Renal cortical epithelial cell (primary cell): ENCODE measurements at regions not wholly inside any gene's neighbourhood (a gene's known extent, or its start where the extent isn't known, plus 50 kb on each side); places are given as distances from the start of the nearest gene placed in this dataset.

Experiments used
- DNase-seq: peaks from one replicate; pipeline ENCODE4 v3.0.0-alpha.2; 2011; ENCODE audit warnings: low read depth

DNA sequence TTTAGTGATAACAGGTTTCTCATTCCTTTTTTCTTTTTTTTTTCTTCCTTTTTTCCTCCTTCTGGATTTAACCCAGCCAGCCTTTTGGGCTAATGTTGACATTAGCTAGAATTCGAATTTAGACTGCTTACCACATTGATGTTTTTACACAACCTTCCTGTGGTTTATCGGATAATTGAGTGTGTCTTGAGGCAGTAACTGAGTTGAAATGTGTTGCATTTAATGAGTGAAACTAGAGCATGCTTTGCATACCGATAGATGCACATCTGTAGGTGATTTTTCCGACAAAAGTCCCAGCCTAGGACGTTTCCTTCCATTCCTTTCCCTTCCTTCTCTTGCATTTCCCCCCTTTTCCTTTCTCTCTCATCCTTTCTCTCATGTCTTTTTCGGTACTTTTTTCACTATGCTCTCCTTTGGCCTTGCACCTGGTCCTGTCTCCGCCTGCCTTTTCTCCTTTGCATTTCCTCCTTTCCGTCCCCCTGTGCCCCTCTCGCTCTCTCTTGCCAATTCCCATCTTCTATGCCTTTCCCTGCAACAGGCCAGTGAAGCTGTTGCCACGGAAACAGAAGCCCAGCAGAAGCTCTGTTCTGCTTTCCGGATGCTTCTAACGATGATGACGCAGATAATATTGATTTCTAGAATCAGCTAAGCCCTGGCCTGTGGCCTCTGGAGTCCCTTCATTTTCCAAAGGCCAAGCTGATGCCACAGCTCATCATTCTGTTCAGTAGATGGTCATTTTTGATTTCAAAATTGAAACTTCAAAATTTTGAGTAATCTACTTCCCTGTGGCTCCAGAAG lies 76.1 kb downstream of the SLC25A47 start:
- peak; percentile 75 for DNase-seq

DNA sequence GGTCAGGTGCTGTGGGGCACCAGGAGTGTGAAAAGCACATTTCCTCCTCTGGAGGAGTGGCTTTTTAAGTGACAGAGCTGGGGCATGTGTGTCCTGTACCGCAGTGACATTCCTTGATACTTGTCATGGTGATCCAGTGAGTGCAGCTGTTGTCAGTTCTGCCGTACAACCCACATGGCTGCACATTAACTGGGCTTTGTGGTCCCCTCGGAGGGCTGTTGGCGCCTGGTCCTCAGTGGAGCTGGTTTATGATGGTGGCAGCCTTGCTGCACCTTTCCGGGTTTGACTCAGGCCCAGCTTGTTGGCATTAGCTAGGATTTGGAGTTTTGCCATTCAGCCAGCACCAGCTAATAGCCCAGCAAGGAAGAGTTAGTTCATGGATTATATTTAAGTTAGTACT lies 77.0 kb downstream of the SLC25A47 start:
- DNase-seq = no peak

DNA sequence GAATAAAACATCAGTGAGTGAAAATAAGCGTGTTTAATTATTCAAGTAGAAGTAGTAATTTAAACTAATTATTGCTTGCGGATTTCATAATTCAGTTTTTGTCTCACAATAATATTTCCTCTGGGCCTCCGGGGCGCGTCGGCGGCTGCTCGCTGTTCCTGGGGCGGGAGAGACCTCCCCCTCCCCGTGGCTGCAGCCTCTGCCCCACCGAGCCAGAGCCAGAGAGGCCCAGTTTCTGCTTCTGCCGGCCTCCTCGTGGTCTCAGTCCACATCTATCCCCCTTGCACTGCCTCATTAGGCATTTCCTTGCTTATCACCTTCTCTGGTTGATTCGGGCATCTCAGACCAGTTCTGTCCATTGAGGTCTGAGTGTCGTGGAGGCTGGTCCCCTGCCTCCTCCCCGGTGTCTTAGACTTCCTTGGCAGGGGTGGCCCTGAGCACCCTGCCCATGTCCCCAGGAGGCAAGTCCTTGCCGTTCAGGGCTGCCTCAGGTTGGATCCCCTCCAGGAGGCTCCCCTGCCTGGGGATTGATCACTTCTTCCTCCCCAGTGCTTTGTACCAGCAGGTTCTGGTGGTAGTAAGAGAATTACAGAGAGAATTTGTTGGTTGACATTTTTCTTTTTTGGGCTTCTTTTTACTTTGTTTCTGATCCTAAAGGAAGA lies 78.0 kb downstream of the SLC25A47 start:
- DNase-seq = no peak

DNA sequence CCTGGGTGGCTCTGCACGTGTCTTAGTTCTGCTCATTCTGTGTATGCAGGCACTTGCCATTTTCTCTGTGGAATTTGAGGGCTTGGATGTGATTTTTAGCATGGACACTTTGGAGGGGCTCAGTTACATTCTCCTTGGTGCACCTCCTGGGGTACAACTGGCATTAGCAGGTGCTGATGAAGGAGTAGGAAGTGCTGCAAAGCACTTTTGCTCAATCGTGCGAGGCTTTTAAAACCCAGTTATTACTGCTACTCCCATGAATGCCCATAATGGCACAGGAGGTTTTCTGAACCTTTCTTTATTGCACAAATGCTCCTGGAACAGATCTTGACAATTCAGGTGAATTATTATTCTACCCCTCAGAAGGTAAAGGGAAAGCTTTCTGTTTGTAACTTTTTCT lies 78.7 kb downstream of the SLC25A47 start:
- no peak for DNase-seq

DNA sequence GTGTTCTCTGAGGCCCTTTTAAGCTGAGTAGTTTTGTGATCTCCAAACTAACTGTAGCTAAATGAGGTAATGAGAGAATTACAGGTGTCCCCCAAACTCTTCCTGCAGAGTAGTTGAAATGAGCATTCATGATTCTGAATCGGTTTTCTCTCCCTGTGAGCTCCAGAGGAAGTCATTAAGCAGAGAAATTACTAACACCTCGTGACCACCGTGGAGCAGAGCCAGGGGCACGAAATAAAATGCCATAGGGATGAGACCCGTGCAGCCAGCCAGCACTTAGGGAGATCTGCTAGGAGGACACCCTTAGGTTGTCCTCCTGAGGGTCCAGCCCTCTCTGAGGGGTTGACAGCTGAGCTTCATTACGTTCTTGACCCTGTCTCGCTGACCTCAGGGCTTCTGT lies 79.5 kb downstream of the SLC25A47 start:
- DNase-seq = peak; percentile 50

DNA sequence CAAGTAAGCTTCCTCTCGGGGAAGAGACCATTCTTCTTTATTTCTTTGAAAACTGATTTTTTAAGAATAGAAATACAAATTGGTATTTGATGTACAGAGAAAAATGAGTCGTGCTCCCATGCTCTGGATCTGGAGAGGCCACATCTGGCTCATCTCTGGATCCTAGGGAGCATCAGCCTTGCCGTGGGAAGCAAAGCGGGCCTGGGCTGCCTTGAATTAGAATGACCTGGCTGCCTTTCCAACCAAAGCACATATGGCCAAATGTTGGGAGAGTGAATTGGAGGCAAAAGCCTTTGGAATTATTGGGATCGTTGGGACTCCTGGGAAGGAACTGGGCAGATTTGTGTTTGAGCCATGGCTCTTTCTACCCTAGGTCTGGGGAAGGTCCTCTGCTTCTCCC lies 80.0 kb downstream of the SLC25A47 start:
- DNase-seq = no peak

DNA sequence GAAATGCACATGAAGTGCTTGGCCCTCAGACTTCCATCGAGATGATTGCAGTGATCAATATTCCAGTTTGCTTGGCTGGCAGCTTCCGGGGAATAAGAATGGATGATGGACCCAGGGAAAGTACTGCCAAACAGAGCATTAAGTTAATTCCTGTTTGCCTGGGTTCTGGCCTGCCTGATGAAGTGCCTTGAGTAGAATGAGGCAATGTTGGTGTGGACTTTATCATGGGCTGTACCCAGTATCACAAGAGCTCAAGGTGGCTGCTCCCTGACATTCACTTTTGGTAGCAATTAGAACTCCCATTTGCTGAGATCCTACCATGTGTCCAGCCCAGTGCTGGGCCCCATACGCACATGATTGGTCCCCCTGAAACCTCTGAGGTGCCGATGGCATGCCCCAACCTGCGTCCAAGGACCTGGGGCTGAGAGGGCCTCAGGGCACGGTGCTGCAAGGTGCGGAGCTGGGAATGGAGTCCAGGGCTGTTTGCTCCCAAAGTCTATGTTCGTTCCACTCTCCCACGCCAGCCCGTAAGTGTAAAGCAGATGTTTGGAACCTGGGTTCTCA lies 80.7 kb downstream of the SLC25A47 start:
- no peak for DNase-seq

DNA sequence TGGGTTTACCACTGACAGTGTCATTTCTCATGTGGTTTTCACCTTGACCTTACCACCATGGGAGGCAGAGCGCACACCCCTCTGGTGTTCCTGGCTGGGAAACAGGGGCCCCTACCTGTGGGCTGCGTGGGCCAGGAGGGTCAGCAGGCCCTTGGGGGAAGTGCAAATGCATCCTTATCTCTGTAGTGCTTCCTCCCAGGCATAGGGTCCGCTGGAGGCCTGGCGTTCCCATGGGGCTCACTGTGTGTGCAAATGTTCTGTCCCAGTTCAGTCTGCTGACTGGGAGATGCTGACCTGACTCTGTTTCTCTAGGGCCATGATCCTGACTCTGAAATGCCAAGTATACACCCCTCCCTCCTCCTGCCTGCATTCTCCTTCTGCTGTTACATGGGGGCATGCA lies 81.3 kb downstream of the SLC25A47 start:
- DNase-seq = no peak

DNA sequence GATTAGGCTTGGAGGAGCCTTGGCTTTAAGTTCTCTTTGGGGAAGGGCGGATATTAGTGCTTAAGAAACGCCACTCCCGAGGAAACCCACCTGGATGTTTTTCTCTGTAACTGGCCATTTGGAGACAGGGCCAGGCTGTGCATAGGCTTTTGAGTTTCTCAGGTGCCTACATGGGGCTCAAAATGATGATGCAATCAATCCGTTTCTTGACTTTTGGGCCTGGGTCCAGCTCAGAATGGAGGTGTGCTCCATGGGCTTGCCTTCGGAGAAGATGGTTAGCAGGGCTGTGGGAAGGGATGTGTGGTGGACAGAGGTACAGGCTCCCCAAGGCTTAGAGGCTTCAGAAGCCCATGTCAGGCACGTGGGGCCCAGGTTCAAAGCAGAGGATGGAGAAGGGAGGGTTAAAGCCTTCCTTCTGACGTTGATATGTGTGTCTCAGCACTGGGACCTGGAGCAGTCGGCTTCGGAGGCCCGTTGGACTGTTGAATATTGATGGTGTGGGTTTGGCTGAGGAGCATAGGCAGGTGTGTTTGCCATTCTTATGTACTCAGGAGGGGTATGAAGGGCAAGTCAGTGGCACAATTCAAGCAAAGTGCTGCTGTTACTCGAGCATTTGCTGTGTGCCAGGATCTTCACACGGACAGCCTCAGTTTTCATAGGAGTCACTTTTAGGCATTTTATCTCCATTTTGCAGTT lies 82.8 kb downstream of the SLC25A47 start:
- no peak for DNase-seq

DNA sequence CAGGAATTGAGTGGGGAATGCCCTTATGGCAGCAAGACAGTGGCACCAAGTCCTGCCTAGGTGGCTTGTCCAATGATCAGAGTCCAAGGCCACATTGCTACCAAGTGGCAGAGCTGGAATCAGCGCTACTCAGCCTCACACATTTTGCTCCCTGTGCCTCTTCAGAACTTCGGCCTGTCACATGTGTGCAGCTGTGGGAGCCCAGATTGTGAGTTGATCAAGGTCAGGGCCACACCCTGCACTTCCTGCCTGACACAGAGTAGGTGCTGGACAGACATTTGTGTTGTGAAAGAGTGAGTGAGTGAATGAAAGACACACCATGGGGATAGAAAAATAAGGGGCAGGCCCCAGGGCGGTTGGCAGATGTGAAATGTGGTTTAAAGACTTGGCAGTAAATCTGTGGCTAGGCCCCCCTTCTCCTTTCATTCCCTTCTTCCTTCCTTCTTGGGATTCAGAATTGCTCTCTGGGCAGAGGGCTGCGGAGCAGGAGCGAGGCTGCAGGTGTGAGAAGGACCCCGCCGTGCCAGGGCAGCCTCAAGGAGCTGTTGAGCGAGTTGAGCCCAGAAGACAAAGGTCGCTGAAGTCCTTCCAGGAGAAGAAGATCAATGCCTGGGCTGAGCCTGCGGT lies 83.5 kb downstream of the SLC25A47 start:
- no peak for DNase-seq

DNA sequence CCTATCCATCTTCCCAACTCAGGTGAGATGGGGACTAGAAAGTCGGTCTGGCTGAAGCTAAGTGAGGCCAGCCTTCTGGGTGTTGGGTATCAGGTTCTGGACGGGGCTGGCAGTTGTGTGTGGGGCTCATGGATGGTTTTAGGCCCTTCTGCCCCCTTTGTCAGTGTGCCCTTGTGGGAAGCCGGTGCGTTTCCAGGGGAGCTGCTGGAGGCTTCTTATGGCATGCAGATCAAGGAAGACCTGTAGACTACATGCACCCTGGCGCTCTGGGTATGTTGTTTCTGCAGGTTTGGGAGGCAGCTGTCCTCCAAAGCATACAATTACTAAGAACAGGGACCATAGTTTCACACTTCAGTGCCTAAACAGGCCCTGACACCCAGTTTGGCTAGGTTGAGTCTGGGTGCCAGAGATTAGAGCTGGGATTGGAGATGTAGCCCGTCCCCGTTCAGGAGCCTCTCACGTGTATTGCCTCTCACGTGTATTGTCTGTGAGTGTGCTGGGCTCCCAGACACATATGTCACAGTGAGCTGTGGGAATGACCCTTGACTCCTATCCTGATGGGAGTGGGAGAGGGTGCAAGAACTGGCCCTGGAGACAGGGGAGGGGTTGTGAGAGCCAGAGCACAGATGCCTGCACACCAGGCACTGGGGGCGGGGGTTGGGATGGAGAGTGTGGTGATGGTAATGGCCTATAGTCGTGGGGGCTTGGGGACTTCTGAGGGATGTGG lies 84.4 kb downstream of the SLC25A47 start:
- DNase-seq = no peak

DNA sequence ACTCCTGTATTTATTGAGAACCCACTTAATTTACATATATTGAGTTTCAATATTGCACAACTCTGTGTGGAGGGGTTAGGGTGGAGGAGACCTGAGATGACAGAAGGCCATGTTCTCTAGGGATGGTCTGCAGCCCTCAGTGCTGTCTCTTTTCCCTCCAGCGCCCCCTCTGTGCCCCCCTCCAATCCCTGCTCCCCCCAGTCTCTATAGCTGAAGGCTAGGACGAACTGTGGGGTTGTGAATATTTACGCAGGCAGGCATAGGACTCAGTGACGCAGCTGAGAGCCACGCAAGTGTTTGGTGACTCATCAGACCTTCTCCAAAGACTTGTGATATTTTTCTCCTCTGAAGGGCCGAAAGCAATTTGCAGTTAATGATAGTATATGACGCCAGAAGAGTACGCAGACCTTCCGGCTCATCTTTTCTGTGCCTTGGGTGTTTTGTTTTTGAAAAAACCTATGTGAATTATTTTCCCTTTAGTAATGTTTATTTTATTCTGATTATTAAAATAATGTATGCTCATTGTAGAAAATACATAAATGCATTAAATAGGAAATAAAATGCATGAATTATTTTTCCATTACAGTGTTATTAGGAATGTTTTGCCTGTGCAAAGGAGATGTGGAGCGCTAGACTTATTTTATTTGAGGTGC lies 85.3 kb downstream of the SLC25A47 start:
- no peak for DNase-seq

DNA sequence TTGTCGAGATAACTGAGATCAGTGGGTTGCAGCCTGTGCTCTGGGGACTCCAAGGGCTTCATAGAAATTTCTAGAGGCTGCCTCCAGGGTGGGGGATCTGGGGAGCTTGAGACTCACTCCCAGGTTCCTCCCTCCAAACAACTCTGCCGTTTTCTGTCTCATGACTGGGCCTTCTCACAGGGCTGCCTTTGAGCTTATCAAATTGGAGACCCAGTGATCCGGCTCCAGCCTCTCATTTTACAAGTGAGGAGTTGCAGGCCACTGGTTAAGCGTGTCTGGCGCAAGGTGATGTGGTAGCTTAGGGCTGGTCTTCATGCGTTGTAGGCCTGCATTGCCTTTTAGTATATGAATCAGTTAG lies 85.8 kb downstream of the SLC25A47 start:
- no peak for DNase-seq

DNA sequence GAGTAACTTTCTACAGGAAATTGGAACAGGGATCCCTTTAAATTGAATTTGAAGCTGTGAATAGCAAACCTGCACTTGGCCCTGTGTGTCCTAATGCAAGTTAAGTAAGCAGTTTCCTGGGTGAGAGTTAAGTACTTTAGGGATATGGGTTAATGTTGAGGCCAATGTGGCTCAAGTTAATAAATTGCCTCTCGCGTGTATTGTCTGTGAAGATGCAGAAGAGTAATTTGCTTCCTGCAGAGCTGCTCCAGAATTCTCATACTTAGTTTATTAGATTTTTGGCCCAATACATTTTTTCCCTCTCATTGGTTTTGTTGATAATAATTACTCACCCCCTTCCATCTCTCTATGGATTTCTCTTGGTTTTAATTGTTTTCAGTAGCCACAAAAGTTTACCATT lies 86.5 kb downstream of the SLC25A47 start:
- no peak for DNase-seq

DNA sequence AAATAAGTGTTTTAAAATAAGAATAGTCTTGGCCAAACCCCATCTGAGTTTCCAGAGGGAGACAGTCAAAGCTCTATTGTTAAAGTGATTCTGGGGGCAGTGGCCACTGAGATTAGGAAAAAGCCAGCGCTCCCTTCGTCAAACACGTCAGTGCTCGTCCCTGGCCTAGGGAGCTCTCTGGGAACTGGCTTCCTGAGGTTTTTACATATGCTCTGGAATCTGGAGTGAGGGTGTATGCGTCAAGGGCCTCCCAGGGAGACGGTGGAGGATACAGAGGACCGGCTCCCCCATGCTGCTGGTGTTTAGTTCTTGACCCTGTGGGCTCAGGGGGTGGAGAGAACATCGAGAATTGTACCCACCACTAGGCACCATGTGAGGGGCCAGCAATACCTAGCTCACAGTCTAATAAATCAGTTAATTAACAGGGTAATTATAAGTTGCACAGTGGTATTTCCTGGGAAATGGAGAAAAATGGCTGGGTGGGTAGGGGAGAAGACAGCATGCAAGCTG lies 87.0 kb downstream of the SLC25A47 start:
- no peak for DNase-seq

DNA sequence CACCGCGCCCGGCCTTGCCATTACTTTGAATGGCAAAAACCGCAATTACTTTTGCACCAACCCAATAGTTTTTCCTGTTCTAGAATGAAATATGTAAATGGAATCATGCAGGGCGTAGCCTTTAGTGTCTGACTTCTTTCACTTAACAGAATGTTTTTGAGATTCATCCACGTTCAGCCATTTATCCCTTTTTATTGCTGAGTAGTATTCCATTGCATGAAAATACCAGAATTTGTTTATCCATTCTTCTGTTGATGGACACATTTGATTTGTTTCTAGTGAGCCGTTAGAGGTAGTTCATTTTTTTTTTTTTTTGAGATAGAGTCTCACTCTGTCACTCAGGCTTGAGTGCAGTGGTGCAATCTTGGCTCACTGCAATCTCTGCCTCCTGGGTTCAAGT lies 90.6 kb downstream of the SLC25A47 start:
- DNase-seq = no peak

DNA sequence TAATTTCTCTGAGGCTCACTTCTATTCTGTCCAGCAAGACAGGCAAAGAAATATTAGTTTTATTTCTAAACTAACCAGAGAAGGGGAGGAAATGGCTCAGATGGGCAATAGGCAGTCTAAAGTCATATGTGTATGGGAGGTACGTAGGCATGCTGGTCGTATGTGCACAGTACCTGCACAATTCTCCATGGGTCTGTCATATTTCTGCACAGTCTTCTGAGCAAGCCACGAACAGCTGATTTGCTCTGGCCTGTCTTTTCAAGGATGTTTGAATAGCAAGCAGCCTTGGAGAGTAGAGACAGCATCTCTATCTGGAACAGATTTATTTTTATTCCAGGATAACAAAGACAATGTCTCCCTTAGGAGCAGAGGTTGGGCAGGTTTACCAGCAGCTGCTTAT lies 92.1 kb downstream of the SLC25A47 start:
- no peak for DNase-seq

DNA sequence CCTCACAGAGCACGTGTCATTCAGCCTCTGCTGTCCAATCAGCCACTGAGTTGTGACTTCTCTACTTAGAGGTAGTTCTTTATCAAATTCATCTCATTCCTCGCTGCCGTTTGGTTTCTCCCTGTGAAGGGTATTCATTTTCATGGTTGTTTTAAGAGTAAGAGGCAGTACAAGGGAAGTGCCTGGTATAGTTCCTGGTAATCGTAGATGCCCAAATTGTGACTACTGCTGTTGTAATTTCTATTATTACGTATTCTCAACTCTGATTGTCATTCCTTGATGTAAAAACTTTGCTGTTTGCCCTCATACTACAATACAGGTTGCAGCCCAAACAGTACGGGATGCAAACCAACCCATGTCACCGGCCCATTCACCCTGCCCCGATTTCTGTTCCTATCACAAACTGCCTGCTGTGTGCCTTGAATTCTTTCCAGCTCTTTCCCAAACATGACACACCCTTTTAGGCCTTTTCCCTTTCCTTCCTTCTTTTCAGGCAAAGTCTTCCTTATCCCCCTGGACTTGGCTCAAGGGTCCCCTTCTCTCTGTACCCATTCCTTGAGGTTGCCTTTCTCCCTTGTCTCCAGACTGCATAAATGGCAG lies 93.0 kb downstream of the SLC25A47 start:
- DNase-seq = no peak

DNA sequence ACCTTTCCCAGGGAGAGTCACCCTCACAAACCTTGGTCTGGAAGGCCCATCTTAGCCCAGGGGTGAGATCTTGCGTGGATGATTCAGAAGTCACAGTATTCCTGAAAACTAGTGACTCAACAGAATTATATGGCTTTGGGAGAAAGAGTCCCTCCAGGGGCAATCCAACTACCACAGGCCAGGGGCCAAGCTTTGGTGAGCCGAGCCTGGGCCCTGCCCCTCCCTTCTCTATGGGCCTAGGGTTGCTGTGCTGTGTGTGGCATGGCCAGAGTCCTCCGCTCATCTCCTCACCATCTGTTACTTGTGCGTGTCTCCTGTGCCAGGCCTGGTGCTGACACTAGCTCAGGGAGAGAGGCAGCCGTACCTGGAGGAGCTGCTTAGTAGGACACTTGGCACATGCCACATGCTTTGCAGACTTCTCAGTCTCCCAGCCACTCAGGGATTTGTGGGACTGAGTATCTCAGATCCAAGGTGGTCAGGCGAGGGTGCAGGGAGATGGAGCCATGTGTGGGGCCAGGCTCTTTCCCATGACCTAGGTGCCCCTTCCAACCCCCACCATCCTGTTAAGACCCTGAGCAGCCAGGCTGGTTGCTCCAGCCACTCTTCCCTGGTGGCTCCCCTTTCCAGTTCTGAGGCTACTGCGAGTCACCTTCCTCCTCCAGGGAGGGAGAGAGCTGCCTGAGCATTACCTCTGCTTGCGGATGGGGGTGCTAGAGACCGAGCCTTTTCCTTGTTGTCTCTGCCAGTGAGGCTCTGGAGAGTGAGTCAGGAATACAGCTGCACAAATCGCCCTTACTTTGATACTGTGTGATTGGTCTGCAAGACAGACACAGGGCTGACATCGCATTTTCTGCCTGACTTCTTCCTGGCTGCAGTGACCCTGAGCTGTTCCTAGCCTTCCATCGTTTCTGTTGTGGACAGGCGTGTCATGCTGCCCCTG lies 94.1 kb downstream of the SLC25A47 start:
- DNase-seq = peak; percentile 93
